Fibroblast of skin of left biceps (primary cell): ENCODE measurements at regions not wholly inside any gene's neighbourhood (a gene's known extent, or its start where the extent isn't known, plus 50 kb on each side); places are given as distances from the start of the nearest gene placed in this dataset.

Experiments
- DNase-seq, 2 experiments: peaks; one replicate each; pipeline ENCODE4 v3.0.0-alpha.2; 2013; ENCODE audit warnings: low read depth in 2 of 2

- DNase-seq, result no peak
Measured at GRCh38 chr3:176969066-176969465, 228.2 kb downstream of the TBL1XR1 start.

GRCh38 chr3:176968631-176969030 lies 228.7 kb downstream of the TBL1XR1 start:
- no peak for DNase-seq

- no peak for DNase-seq
Measured at GRCh38 chr3:176967522-176967921, 229.8 kb downstream of the TBL1XR1 start.

DNA sequence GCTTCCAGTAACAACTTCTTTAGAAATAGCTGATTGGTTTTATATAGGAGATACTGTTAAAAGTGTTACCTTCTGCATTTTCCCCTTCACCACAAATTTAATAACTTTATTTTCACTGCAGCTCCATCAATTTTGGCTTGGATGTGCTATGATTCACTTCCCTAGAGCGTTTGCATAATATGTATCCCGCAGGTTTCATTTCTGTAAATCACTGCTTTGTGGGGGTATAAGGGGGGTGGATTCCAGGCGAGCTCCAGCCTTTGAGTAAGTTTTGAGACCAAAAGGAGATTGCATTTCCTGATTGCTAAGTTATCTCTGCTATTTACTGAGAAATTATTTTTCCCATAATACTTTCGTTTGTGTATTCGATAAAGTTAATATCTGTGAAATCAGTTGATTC lies 232.6 kb downstream of the TBL1XR1 start:
- no peak for DNase-seq

GRCh38 chr3:176961916-176962315 lies 235.4 kb downstream of the TBL1XR1 start:
- DNase-seq, result no peak

GRCh38 chr3:176959867-176960266 lies 237.4 kb downstream of the TBL1XR1 start:
- DNase-seq, result no peak

DNA sequence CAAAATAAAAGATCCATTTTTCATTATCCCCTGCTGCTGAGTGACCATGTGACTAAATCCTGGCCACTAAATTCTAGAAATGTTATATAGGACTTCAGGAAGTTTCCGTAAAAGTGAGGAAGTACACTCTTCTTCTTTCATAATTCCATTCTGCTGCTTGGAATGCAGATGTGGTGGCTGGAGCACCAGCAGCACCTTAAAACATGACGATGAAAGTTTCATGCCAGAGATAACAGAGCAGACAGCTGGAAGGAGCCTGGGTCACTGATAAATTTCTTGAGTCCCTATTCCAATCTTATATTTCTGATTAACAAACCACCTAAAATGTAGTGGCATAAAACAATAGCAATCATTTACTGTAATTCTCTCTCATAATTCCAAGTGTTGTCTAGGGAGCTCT lies 238.7 kb downstream of the TBL1XR1 start:
- DNase-seq, result no peak

DNA sequence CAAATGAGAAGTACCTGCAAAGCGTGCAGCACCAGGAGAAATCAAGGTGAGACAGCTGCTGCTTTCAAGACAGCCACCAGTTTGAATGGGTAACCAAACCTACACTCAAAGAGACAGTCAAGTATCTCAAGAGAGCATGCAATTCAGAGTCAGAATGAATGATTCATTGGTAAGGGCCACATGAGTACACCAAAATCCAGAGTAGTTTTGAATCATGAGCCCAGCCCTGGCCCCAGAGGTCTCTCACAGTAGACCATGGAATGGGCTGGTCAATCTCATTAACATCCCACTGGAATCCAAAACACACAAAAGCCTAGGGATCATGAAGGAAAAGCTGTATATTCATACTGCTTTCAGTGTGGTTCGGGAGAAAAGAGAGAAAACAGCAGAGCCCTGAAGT lies 242.8 kb downstream of the TBL1XR1 start:
- DNase-seq, result no peak

DNA sequence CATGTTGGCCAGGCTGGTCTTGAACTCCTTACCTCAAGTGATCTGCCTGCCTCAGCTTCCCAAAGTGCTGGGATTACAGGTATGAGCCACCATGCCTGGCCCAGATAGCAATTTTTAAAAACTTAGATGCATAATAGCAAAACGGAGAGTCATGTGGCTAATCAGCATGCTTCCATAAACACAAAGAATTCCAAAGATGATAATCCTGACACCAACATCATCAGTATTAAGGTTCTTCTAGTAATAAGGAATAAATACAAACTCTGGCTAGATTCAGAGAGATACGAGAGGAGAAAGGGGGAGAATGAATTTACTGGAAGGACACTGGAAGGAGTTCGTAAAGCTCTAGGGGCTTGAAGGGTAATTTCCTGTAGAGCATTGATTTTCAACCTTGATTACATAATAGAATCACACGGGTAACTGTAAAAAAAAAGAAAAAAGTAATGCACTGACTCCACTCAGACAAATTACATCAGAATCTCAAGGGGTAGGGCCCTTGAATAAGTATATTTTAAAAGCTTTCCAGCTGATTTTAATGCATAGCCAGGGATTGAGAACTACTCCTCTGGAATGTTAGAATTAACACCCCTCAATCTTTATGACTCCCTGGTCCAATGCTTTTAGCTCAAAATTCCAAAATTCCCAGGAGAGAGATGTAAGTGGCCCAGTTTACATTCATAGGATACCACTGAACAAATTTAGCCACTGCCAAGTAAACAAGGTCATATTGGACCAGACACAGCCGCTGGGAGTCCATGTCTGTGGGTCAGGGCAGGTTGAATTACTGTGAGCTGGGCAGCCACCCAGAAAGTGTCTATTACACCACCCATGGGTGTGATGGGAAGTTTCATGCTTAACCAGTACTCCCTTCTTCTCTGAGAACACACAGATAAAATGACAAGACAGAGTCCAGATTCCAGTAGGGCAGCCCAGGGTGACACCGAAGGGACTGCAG lies 243.9 kb downstream of the TBL1XR1 start:
- DNase-seq, result peak in 1 of 2 experiments; percentile 47

DNA sequence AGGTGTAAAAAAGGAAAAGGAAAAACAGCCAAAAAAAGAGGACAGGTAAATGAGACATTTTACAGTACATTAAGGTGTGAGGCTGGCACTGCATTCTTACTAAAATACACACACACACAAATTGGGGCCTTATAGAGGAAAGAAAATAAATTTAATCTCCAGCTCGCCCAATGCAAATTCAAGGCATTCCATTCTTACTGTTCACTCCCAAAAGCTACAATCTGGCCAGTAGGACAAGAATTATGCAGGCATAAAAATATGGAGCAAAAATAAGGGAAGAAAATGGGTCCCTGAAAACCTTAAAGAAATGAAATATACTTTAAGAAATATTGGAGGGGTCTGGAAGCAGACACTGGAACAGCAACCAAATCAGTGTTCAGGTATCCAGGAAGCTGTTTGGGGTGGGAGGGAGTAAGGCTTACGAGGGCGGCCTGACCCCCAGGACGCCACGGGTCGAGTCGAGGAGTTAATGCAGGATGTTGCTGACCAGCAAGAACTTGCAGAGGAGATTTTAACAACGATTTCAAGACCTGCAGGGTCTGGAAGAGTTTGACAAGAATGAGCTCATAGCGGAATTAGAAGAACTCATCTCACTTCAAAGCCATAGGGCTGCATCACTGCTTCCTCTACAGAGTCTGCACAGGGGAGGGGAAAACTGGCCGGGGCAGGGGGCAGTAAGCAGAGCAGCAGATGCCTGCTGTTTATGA lies 245.5 kb downstream of the TBL1XR1 start:
- no peak for DNase-seq

DNA sequence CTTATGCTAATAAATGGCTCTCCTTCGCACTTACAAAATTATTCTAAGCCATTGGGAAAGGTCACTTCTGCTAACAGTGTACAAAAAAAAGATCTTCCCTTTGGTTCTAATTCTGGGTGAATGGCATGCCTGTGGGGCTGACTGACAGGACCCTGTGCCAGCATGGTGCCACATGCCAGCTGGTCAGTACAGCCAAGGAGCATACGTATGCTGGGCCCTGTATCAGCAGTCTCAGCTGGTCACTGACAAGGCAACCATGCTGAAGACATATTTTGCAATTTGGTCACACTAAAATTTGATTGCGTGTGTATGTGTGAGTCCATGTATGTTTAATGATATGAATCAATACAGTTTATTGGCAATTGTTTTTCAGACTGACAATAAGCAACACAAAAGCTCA lies 246.1 kb downstream of the TBL1XR1 start:
- DNase-seq, result no peak

DNA sequence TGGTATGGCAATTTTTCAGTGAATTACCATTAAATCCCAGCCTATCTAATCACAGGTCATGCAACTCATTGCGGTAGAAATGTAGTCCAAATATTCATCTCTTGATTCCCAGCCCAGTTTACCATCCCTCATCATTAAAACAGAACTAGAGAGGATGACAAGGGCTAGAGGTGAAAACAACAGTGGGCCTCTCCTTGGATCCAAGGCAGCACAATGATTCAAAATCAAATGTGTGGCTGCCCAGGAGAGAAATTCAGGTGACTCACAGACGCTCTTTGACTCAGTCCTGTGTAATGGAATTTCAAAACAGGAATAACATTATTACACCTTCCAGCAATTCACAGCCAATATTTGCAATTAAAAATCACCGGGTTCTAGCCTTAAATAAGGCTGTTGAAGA lies 246.5 kb downstream of the TBL1XR1 start:
- DNase-seq, result no peak

GRCh38 chr3:176948151-176948550 lies 249.1 kb downstream of the TBL1XR1 start:
- DNase-seq, result no peak

- DNase-seq, result no peak
Measured at GRCh38 chr3:176946202-176946601, 251.1 kb downstream of the TBL1XR1 start.

- no peak for DNase-seq
Measured at GRCh38 chr3:176942305-176942704, 255.0 kb downstream of the TBL1XR1 start.

GRCh38 chr3:176941689-176942088 lies 255.6 kb downstream of the TBL1XR1 start:
- no peak for DNase-seq

DNA sequence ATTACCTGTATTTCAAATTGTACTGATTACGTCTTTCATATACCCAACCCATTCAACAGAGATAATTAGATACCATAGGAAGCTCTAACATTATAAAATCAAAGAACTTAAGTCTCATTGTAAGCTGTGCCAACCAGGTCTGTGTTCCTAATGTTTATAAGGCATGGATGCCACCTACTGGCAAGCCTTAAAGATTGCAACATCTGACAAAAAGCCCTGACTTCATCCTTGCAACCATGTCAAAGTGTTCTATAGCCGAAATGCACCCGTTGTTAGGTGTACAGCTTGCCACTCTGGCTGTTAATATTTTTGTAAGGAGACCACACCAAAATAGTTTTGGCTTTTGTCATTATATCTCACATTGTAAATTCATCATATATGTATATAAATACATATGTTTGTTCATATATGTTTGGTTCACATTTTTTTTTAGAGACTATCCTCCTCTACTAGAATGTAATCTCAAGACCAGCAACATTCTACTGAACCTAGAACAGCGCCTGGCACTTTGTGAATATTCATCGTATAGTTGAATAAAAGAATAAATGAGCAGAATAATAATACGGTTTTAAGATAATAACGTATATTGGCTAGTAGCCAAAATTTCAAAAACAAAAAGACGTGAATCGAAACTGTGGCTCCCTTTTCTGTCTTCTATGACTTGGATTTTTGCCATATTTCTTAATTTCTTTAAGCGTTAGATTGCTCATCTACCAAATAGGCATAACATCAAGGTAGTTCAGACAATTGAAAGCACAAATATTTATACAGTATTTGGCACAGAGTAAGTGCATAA lies 258.1 kb downstream of the TBL1XR1 start:
- peak in 1 of 2 experiments; percentile 57 for DNase-seq

DNA sequence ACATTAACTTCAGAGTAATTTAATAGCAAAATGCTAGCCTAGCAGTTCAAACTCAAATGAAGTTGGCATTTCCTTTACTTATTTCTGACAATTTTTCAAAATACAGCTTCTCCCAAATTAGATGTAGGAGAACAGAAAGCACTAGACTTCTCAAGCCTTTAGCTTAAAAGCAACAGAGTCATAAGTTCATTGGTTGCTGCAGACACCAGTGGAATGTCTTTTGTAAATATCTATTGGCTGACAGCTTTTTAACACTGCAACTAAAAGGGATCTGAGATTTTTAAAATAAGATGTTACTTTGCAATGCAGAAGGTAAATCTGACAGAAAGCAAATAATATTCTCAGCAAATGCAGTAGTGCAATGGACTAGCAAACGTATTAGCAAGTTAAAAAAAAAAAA lies 259.3 kb downstream of the TBL1XR1 start:
- no peak for DNase-seq

DNA sequence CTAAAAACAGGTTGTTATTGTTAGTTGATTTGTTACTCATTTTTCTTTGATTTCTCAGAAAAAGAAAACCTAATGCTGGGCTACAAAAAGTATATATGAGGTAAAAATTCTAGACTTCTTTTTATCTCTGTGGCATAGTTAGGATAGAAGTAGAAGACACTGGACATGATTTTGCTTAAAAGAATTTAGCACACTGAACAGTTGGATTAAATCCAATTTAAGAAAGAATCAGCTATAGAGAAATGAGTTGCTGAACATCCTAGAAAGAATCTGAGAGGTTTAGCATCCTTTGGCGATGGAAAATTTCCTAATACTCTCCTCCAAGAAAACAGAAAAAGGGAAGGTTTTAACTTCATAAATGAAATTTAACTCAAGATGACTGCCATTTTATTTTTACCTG lies 259.7 kb downstream of the TBL1XR1 start:
- DNase-seq, result no peak

DNA sequence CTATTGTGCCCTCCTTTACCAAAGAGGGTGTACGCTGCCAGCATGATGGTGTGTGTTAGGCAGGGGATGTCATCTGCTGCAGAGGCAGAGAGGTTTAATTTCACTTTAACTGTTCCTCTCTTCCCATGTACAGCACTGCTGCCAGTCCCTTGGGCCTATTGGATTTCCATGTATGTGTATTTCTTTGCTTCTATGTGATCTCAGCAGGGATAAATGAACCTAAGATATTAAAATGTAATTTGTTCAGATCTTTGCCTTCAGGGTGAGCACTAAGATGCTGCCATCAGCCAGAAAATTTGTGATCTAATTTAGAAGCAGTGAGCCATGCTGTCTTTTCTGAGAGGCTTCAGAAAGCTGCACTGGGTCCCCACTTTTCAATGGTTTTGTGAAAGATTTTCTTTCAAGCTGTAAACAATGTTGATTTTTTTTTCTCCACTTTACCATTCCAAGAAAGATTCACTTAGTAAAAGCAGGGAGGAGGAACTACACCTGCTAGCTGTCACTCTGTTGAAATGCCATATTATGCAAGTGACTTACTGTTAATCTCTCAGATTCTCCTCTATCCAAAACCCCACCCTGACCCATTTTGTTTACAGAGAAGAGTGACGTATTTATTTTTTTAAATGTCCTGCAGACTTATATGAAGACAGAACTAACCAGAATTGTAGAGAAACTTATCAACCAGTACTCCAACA lies 261.9 kb downstream of the TBL1XR1 start:
- no peak for DNase-seq

- DNase-seq, result no peak
Measured at GRCh38 chr3:176934698-176935097, 262.6 kb downstream of the TBL1XR1 start.

DNA sequence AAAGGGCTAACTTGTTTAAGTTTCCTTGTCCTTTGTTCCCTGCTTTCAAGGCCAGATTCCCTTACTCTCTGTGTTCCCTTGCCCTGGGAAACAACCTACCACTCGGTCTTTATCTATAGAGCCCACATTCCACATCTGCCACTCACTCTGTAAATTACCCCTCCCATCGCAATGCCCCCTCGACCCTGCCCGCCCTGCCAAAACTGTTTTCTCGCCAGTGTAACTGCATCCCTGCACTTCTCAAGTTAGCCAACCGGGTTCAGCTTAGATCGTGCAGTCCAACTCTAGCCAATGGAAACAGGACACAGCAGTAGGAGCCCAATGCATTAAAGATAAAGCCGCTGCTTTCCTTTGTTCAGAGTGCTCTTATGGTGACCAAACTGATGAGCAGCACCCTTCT lies 263.6 kb downstream of the TBL1XR1 start:
- no peak for DNase-seq
